Muscle layer of colon (tissue), 2 donors: ENCODE measurements at regions not wholly inside any gene's neighbourhood (a gene's known extent, or its start where the extent isn't known, plus 50 kb on each side); places are given as distances from the start of the nearest gene placed in this dataset.
"Not testable (repeated sequence)": the region's sequence is repeated elsewhere in the genome, so short reads cannot be mapped to it uniquely, and the experiment has no call there.

Source experiments
- H3K27ac ChIP-seq: one replicate; pipeline ENCODE4 v1.7.0; 2013; ENCODE audit warnings: low read depth, mild to moderate bottlenecking, low read length, moderate library complexity
- H3K27me3 ChIP-seq, 2 donors: one replicate each; pipeline ENCODE4 v1.7.0; 2013; ENCODE audit warnings: low read length in 2 of 2, mild to moderate bottlenecking in 2 of 2; ENCODE audit not compliant: insufficient read depth in 2 of 2, control insufficient read depth in 1 of 2
- H3K36me3 ChIP-seq: one replicate; pipeline ENCODE4 v1.7.0; 2013; ENCODE audit warnings: mild to moderate bottlenecking, low read length; ENCODE audit not compliant: insufficient read depth
- H3K4me1 ChIP-seq: one replicate; pipeline ENCODE4 v1.7.0; 2013; ENCODE audit warnings: mild to moderate bottlenecking, low read length; ENCODE audit not compliant: insufficient read depth
- H3K4me3 ChIP-seq, 2 donors: one replicate each; pipeline ENCODE4 v1.7.0; 2013; ENCODE audit warnings: low read length in 2 of 2, low read depth in 1 of 2, mild to moderate bottlenecking in 1 of 2, moderate library complexity in 1 of 2
- H3K9ac ChIP-seq: one replicate; pipeline ENCODE4 v1.7.0; 2013; ENCODE audit warnings: low read length
- H3K9me3 ChIP-seq: one replicate; pipeline ENCODE4 v1.7.0; 2013; ENCODE audit warnings: mild to moderate bottlenecking, low read length
- donor health status: abdominal sarcoma.
- donor health status: Adenocarcinoma of cecum.

- Histone ChIP-seq H3K9me3 (no peaks in the 10 kb centered on the region), H3K9ac (no peak overlapping the region), H3K27me3 (no peaks in the 10 kb centered on the region), H3K4me1 (peaks cover 17% of the 10 kb centered on the region), H3K36me3 (no peaks in the 10 kb centered on the region), H3K27ac (no peak overlapping the region), H3K4me3 (no peak overlapping the region)
Measured at GRCh38 chr2:18949871-18950270, 360.5 kb upstream of the NT5C1B start.

- Histone ChIP-seq H3K27me3 (no peaks in the 10 kb centered on the region), H3K4me1 (no peaks in the 10 kb centered on the region), H3K36me3 (no peaks in the 10 kb centered on the region), H3K9ac (no peak overlapping the region), H3K27ac (no peak overlapping the region), H3K9me3 (no peaks in the 10 kb centered on the region), H3K4me3 (no peak overlapping the region)
Measured at GRCh38 chr2:18940184-18940583, 350.8 kb upstream of the NT5C1B start.

GRCh38 chr2:18939740-18940139 is 350.4 kb upstream of the NT5C1B start:
- not testable (repeated sequence) for H3K27me3 ChIP-seq, H3K9me3 ChIP-seq, H3K9ac ChIP-seq, H3K27ac ChIP-seq, H3K36me3 ChIP-seq, H3K4me3 ChIP-seq, H3K4me1 ChIP-seq

- no peaks in the 10 kb centered on the region for H3K9me3 ChIP-seq
- no peaks in the 10 kb centered on the region for H3K27me3 ChIP-seq
- no peak overlapping the region for H3K4me3 ChIP-seq
- H3K27ac ChIP-seq: no peak overlapping the region
- no peaks in the 10 kb centered on the region for H3K36me3 ChIP-seq
- H3K4me1 ChIP-seq: peaks cover 20% of the 10 kb centered on the region
- H3K9ac ChIP-seq: no peak overlapping the region
Measured at GRCh38 chr2:18934886-18935285, 345.5 kb upstream of the NT5C1B start.

GRCh38 chr2:18932853-18933252 is 343.5 kb upstream of the NT5C1B start:
- H3K9ac ChIP-seq: no peak overlapping the region
- H3K27ac ChIP-seq: no peak overlapping the region
- H3K4me1 ChIP-seq: peaks cover 26% of the 10 kb centered on the region
- H3K27me3 ChIP-seq: no peaks in the 10 kb centered on the region
- no peaks in the 10 kb centered on the region for H3K9me3 ChIP-seq
- H3K4me3 ChIP-seq: no peak overlapping the region
- H3K36me3 ChIP-seq: no peaks in the 10 kb centered on the region

GRCh38 chr2:18930971-18931370 is 341.6 kb upstream of the NT5C1B start:
- Histone ChIP-seq H3K27me3 (no peaks in the 10 kb centered on the region), H3K36me3 (no peaks in the 10 kb centered on the region), H3K4me3 (no peak overlapping the region), H3K27ac (no peak overlapping the region), H3K9ac (no peak overlapping the region), H3K4me1 (peaks cover 33% of the 10 kb centered on the region), H3K9me3 (no peaks in the 10 kb centered on the region)

- Histone ChIP-seq H3K9me3 (no peaks in the 10 kb centered on the region), H3K36me3 (no peaks in the 10 kb centered on the region), H3K27ac (no peak overlapping the region), H3K27me3 (no peaks in the 10 kb centered on the region), H3K4me3 (no peak overlapping the region), H3K9ac (no peak overlapping the region), H3K4me1 (peaks cover 39% of the 10 kb centered on the region)
Measured at GRCh38 chr2:18927525-18928232, 338.3 kb upstream of the NT5C1B start.

- Histone ChIP-seq H3K4me1 (peaks cover 39% of the 10 kb centered on the region), H3K27ac (no peak overlapping the region), H3K27me3 (no peaks in the 10 kb centered on the region)
Measured at GRCh38 chr2:18926631-18927524, 337.5 kb upstream of the NT5C1B start.

GRCh38 chr2:18925296-18925695 is 335.9 kb upstream of the NT5C1B start:
- H3K36me3 ChIP-seq: no peaks in the 10 kb centered on the region
- no peaks in the 10 kb centered on the region for H3K9me3 ChIP-seq
- no peaks in the 10 kb centered on the region for H3K27me3 ChIP-seq
- no peak overlapping the region for H3K27ac ChIP-seq
- H3K4me3 ChIP-seq: no peak overlapping the region
- peaks cover 26% of the 10 kb centered on the region for H3K4me1 ChIP-seq
- H3K9ac ChIP-seq: no peak overlapping the region

More at GRCh38 chr2:18926631-18927524, 337.5 kb upstream of the NT5C1B start:
- Histone ChIP-seq H3K4me3 (no peak overlapping the region), H3K9me3 (no peaks in the 10 kb centered on the region), H3K36me3 (no peaks in the 10 kb centered on the region), H3K9ac (no peak overlapping the region)

- H3K27me3 ChIP-seq: no peaks in the 10 kb centered on the region
- no peak overlapping the region for H3K9ac ChIP-seq
- H3K4me1 ChIP-seq: peaks cover 24% of the 10 kb centered on the region
- no peak overlapping the region for H3K27ac ChIP-seq
- no peak overlapping the region for H3K4me3 ChIP-seq
- H3K36me3 ChIP-seq: no peaks in the 10 kb centered on the region
- no peaks in the 10 kb centered on the region for H3K9me3 ChIP-seq
Measured at GRCh38 chr2:18924886-18925285, 335.5 kb upstream of the NT5C1B start.

GRCh38 chr2:18924386-18924785 is 335.0 kb upstream of the NT5C1B start:
- no peaks in the 10 kb centered on the region for H3K36me3 ChIP-seq
- H3K9ac ChIP-seq: no peak overlapping the region
- H3K27ac ChIP-seq: no peak overlapping the region
- H3K4me1 ChIP-seq: peaks cover 24% of the 10 kb centered on the region
- no peak overlapping the region for H3K4me3 ChIP-seq
- H3K9me3 ChIP-seq: no peaks in the 10 kb centered on the region
- no peaks in the 10 kb centered on the region for H3K27me3 ChIP-seq
